HAP-1 (cell line): ENCODE measurements at regions not wholly inside any gene's neighbourhood (a gene's known extent, or its start where the extent isn't known, plus 50 kb on each side); places are given as distances from the start of the nearest gene placed in this dataset.
A peak's percentile ranks its signal among the peaks of the same experiment; 100 is the strongest.
"Not testable (repeated sequence)": the region's sequence is repeated elsewhere in the genome, so short reads cannot be mapped to it uniquely, and the experiment has no call there.

Source experiments
- DNase-seq, 2 experiments: peaks; one replicate each; pipeline ENCODE4 v3.0.0-alpha.2; 2016 to 2020; ENCODE audit warnings: low spot score in 2 of 2
- H3K27me3 ChIP-seq: fragments of 250-450 bp; sonication (Bioruptor Pico); 2 replicates; pipeline ENCODE4 v1.5.1; 2020; ENCODE audit warnings: low read depth, mild to moderate bottlenecking, moderate library complexity
- H3K36me3 ChIP-seq: fragments of 250-450 bp; sonication (Bioruptor Pico); replicated peaks from 2 replicates; pipeline ENCODE4 v1.5.1; 2020; ENCODE audit warnings: mild to moderate bottlenecking
- H3K4me1 ChIP-seq: fragments of 250-450 bp; sonication (Bioruptor Pico); 2 replicates; pipeline ENCODE4 v1.5.1; 2020; ENCODE audit warnings: mild to moderate bottlenecking
- H3K4me3 ChIP-seq: fragments of 250-450 bp; sonication (Bioruptor Pico); 2 replicates; pipeline ENCODE4 v1.5.1; 2020; ENCODE audit warnings: mild to moderate bottlenecking, moderate library complexity
- H3K9me3 ChIP-seq: fragments of 250-450 bp; sonication (Bioruptor Pico); 2 replicates; pipeline ENCODE4 v1.5.1; 2020; ENCODE audit warnings: mild to moderate bottlenecking, moderate library complexity
- in situ Hi-C: fragments of 300-500 bp; cut with MboI; formaldehyde crosslinking; loops from 3 replicates; pipeline ENCODE4 v1.14.3; 2020; ENCODE audit warnings: low sequenced_read_pairs, inconsistent platforms, mixed read lengths

DNA sequence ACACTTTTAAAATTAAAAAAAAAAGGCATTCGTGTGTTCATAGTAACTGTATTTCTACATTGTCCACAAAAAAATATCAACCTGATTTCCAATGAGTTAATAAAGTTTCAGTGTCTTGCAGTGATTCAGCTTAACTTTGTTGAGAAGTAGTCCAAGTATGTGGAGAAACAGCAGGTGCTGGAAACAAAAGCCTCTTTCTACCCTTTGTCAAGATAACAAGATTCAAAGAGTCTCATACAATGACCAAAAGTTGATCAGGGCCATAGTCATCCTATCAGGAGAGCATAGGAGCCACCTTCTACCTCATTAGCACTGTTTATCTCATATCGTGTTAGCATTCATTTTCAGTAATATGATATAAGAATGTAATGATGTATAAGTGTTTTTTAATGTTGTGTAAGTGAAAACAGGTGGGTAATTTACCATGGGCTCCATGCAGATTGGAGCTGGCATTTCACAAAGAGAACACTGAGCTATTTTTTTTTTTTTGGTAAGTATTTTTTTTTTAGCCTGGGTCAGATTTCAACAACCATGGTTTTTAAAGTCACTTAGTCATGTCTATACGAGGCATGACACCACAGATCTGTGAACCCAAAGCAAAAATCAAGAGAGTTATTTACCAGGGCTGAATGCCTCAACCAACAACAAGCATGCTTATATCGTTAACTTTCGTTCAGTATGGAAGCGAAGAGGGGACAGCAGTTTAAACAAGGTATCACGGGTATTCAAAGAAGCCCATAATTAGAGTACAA, 165.0 kb upstream of the ZNF521 start:
- H3K4me1 ChIP-seq: no peaks in the 10 kb centered on the region
- in situ Hi-C loops: no loop called here
- H3K4me3 ChIP-seq: no peak overlapping the region
- H3K27me3 ChIP-seq: no peaks in the 10 kb centered on the region
- H3K36me3 ChIP-seq: no peaks in the 10 kb centered on the region
- no peak for DNase-seq
- no peaks in the 10 kb centered on the region for H3K9me3 ChIP-seq

DNA sequence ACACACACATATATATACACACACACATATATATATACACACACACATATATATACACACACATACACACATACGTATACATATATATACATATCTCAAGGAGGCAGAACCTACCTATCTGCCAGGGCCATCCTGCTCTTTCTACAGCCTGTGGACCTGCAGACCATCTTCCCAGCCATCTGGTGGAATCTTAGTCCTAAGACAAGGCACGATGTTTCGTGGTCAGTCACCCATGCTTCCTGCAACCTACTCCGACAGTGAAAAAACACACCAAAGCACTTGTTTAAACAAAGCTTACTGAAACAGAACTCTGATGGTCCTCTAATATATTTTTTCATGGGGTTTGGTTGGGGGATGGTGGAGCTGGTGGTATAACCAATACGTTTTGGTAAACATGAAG, 164.2 kb upstream of the ZNF521 start:
- Histone ChIP-seq H3K9me3 (no peaks in the 10 kb centered on the region), H3K4me1 (no peaks in the 10 kb centered on the region), H3K4me3 (no peak overlapping the region), H3K27me3 (no peaks in the 10 kb centered on the region), H3K36me3 (no peaks in the 10 kb centered on the region)
- in situ Hi-C loops: no loop called here
- DNase-seq: no peak

DNA sequence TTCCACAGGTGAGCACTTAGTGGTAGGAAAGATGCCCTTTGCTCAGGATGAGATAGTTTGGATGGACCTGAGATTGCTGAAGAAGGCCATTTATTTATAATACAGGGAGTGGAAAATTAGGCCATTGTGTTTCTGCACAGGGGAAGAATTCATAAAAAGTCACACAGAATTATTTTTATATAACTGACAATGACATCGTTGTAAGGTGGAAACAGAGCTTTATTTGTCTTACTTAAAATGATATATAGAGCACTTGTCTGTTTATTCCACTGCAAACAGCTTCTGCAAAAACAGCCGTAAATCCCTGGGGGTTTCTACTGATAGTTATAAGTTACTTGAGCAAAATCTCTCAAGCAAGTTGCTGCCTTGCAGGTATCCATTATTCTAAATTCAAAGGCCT, 158.1 kb upstream of the ZNF521 start:
- no peak overlapping the region for H3K4me3 ChIP-seq
- no peaks in the 10 kb centered on the region for H3K36me3 ChIP-seq
- DNase-seq: no peak
- no peaks in the 10 kb centered on the region for H3K9me3 ChIP-seq
- H3K4me1 ChIP-seq: no peaks in the 10 kb centered on the region
- no peaks in the 10 kb centered on the region for H3K27me3 ChIP-seq
- in situ Hi-C loops: no loop called here

DNA sequence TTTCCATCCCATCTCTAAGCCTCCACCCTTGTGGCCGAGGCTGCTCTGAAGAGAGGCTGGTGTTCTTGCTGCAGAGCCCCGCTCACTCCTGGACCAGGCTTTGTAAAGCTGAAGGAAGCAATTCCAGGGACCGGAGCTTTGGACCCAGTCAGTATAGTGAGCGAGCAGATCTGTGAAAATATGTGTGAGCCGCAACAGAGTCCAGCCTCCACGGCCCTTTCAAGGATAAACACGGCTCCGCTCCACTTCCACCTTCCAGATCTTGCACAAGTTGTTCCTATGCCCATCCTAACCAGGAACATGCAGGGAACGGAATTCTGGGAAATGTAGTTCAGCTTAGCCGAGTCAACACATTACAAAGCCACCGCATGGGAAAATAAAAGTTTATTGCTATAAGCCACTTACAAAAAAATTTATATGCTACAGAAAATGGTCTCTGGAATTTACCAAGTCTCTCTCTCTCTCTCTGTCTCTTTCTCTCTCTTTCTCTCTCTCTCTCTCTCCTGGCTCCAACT, 151.7 kb upstream of the ZNF521 start:
- in situ Hi-C loops: no loop called here
- H3K4me3 ChIP-seq: no peak overlapping the region
- no peaks in the 10 kb centered on the region for H3K27me3 ChIP-seq
- H3K4me1 ChIP-seq: no peaks in the 10 kb centered on the region
- H3K36me3 ChIP-seq: no peaks in the 10 kb centered on the region
- H3K9me3 ChIP-seq: no peaks in the 10 kb centered on the region
- peak; percentile 3 to 19 for DNase-seq

DNA sequence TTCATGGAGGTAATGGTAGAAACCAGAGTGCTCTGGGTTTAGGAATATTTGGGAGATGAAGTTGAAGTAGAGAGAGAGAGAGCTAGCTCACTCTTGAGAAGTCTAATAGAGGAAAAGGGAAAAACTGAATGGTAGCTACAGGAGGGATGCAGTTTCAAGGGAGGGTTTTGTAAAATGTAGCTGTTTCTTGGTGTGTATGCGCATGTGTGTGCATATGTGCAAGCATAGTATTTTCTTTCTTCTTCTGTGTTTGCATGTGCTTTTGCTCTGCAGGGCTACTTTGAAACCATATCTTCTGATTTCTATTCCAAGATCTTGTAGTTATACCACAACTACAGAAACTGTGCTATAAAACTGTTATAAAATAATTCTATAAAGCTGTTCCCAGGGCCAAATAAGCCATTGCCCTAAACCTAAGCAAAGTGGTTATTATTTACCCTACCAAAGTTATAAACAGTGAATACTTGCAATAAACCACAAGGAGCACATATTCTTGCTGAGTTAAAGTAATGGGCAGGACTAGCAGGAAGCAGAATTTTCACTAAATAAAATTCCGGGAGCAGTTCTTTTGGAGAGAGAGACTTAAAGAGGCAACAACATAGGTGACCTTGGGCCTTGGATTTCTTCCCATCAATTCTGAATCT, 145.3 kb upstream of the ZNF521 start:
- Histone ChIP-seq H3K36me3 (no peaks in the 10 kb centered on the region), H3K27me3 (no peaks in the 10 kb centered on the region), H3K4me1 (no peaks in the 10 kb centered on the region), H3K9me3 (no peaks in the 10 kb centered on the region), H3K4me3 (no peak overlapping the region)
- DNase-seq: no peak
- in situ Hi-C loops: no loop called here

DNA sequence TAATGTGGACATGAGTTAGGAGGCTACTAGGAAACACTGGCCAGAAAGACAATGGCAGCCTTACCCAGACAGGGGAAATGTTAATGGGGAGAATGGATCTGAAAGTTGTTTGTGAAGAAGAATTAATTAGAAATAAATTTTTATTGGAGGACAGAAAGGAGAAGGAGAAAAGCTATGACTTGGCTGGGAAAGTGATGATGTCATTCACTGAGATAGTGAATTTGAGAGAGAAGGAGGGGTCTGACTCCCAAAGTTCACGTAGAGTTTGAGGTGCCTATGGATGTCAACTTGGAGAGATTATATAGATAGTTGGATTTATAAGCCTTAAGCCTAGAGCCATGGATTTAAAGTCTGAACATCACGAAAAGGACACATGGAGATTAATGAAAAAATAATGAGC, 144.6 kb upstream of the ZNF521 start:
- in situ Hi-C loops: no loop called here
- no peaks in the 10 kb centered on the region for H3K27me3 ChIP-seq
- no peak overlapping the region for H3K4me3 ChIP-seq
- no peaks in the 10 kb centered on the region for H3K9me3 ChIP-seq
- H3K4me1 ChIP-seq: no peaks in the 10 kb centered on the region
- no peak for DNase-seq
- no peaks in the 10 kb centered on the region for H3K36me3 ChIP-seq

DNA sequence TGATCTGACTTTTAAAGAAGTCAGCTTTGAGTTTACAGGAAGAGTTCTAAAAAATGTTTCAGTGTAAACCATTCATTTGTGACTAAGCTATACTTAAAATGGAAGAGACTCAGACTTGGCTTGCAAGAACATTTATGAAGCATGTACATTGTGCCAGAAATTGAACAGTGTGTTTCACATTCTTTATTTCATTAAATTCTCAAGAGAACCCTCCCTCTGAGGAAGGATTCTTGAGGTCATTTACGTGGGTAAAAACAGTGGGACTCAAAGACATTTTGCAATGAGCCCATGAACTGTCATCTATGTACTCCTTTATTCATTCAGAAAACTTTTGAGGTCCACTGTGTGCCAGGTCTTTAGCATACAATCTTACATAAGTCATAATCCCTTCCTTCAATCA, 143.6 kb upstream of the ZNF521 start:
- in situ Hi-C loops: no loop called here
- H3K9me3 ChIP-seq: no peaks in the 10 kb centered on the region

DNA sequence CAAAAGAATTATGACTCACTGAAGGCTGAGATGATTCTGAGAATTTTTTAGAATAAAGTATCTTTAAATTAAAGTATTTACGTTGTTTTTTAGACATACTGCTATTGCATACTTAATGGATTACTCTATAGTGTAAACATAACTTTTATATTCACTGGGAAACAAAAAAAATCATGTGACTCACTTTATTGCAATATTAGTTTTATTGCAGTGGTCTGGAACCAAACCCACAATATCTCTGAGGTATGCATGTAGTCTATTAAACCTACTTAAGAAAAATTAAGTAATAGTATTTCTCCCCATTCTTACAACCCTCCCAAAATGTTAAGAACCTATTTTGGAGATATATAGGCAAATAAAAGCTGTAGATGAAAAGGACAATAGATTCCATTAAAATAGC, 142.9 kb upstream of the ZNF521 start:
- in situ Hi-C loops: no loop called here
- H3K9me3 ChIP-seq: no peaks in the 10 kb centered on the region
- H3K27me3 ChIP-seq: no peaks in the 10 kb centered on the region

More for the DNA sequence above, 143.6 kb upstream of the ZNF521 start:
- Histone ChIP-seq H3K27me3 (no peaks in the 10 kb centered on the region), H3K4me3 (no peak overlapping the region), H3K4me1 (no peaks in the 10 kb centered on the region), H3K36me3 (no peaks in the 10 kb centered on the region)
- DNase-seq: no peak

DNA sequence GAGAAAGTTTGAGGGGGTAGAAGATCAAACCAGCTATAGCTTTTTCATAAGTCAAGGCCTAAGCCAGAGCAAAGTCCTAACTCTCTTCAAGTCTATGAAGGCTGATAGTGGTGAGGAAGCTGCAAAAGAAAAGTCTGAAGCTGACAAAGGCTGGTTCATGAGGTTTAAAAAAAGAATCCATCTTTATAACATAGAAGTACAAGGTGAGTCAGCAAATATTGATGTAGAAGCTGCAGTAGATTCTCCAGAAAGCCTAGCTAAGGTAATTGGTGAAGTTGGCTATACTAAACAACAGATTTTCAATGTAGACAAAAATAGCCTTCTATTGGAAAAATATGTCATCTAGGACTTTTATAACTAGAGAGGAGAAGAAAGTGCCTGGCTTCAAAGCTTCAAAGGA, 141.4 kb upstream of the ZNF521 start:
- H3K4me1 ChIP-seq: no peaks in the 10 kb centered on the region
- H3K4me3 ChIP-seq: no peak overlapping the region
- H3K27me3 ChIP-seq: no peaks in the 10 kb centered on the region
- DNase-seq: no peak
- in situ Hi-C loops: no loop called here
- no peaks in the 10 kb centered on the region for H3K36me3 ChIP-seq
- H3K9me3 ChIP-seq: no peaks in the 10 kb centered on the region

More for the DNA sequence above, 142.9 kb upstream of the ZNF521 start:
- Histone ChIP-seq H3K4me3 (no peak overlapping the region), H3K4me1 (no peaks in the 10 kb centered on the region), H3K36me3 (no peaks in the 10 kb centered on the region)
- no peak for DNase-seq

DNA sequence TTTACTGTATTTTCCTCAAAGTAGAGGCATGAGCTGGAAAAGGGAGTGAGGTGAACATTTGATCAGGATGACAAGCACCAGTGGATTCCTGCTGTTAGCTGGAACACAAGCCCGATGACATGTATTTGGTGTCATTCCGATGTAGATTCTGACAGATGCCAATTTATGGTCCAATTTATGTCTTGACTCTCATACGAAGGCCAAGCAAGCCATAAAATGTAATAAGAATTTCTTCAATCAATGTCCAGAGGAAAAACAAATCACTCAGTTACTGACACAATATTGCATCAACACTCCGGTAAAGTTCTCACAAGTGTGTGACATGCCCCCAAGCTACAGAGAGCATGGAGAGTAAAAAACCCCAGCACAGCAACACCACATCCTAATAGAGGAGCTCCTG, 138.3 kb upstream of the ZNF521 start:
- Histone ChIP-seq H3K9me3 (no peaks in the 10 kb centered on the region), H3K27me3 (no peaks in the 10 kb centered on the region), H3K4me3 (no peak overlapping the region), H3K4me1 (no peaks in the 10 kb centered on the region), H3K36me3 (no peaks in the 10 kb centered on the region)
- in situ Hi-C loops: no loop called here
- DNase-seq: no peak

DNA sequence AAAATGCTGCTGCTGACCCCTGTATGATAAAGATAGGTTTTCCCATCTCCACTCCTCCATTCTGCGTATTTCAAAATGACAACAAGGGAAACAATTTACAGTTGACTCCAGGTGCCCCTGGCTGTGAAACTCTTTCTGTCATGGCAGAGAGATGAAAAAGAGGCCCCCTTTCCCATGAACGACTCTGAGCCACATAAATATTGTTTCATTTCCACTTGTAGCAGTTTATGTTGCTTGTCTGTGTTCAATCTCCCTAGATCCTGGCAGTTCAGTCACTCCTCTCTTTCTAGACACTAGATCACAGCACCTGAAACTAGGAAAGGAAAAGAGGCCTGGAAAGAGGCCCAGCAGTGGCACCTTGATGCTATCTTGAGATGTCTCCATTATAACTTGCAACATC, 121.0 kb upstream of the ZNF521 start:
- Histone ChIP-seq H3K4me3 (no peak overlapping the region), H3K9me3 (no peaks in the 10 kb centered on the region), H3K36me3 (no peaks in the 10 kb centered on the region), H3K27me3 (no peaks in the 10 kb centered on the region), H3K4me1 (no peaks in the 10 kb centered on the region)
- in situ Hi-C loops: no loop called here
- DNase-seq: no peak

DNA sequence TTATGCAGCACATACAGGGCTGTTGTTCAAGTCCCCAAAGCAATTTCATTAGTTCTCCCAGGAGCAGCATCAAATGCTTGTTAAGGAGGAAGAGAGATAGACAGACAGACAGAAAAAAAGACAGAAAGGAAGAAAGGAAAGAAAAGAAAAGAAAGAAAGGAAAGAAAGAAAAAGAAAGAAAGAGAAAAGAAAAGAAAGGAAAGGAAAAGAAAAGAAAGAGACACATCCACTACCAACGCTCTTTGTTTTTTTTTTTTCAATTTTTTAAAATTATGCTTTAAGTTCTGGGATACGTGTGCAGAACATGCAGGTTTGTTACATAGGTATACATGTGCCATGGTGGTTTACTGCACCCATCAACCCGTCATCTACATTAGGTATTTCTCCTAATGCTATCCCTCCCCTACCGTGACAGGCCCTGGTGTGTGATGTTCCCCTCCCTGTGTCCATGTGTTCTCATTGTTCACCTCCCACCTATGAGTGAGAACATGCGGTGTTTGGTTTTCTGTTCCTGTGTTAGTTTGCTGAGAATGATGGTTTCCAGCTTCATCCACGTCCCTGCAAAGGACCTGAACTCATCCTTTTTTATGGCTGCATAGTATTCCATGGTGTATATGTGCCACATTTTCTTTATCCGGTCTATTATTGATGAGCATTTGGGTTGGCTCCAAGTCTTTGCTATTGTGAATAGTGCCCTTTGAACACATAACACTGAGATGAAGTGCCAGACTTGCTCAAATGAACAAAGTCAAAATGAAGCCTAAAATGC, 119.0 kb upstream of the ZNF521 start:
- in situ Hi-C loops, H3K4me3 ChIP-seq, H3K27me3 ChIP-seq: not testable (repeated sequence)

DNA sequence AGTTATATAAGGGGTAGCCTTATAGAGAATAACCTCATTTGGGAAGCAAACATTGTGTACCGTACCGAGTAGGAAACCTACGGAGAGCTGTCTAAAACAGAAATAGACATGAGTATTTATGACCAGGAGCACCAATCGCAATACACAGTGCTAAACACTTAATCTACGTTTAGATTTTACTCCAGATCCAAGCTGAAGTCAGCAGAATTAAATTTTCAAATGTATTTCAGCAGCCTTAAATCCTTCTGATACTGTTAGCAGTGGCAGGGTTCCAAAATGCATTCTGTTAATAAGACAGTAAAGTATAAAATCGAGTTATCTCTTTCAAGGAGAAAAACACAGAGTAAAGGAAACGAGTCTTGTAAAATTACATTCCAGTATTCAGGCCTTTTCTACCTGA, 118.1 kb upstream of the ZNF521 start:
- H3K36me3 ChIP-seq: no peaks in the 10 kb centered on the region
- H3K4me1 ChIP-seq: no peaks in the 10 kb centered on the region
- H3K4me3 ChIP-seq: no peak overlapping the region
- in situ Hi-C loops: no loop called here
- no peaks in the 10 kb centered on the region for H3K27me3 ChIP-seq
- H3K9me3 ChIP-seq: no peaks in the 10 kb centered on the region
- no peak for DNase-seq

More for the DNA sequence above, 119.0 kb upstream of the ZNF521 start:
- not testable (repeated sequence) for H3K4me1 ChIP-seq, DNase-seq, H3K36me3 ChIP-seq, H3K9me3 ChIP-seq

DNA sequence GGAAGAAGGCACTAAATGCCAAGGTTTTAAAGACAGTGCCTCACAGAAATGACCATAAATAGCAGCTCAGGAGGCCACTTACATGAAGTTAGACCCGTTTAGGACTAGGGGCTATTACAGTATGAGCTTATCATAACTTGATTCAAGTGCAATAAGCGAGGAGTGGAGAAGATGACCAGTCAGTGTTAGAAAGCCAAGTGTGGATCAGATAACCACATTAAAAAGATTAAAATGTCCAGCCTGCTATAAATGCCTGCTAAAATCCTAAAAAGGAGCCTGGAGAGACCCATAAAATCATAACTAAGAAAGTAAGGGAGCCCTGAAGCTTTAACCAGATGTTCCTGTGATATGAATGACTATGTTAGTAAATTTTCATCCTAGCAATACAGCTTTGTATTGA, 117.5 kb upstream of the ZNF521 start:
- Histone ChIP-seq H3K36me3 (no peaks in the 10 kb centered on the region), H3K27me3 (no peaks in the 10 kb centered on the region), H3K4me3 (no peak overlapping the region), H3K9me3 (no peaks in the 10 kb centered on the region), H3K4me1 (no peaks in the 10 kb centered on the region)
- DNase-seq: no peak
- in situ Hi-C loops: no loop called here
